NT2/D1 (cell line): ENCODE measurements at regions not wholly inside any gene's neighbourhood (a gene's known extent, or its start where the extent isn't known, plus 50 kb on each side); places are given as distances from the start of the nearest gene placed in this dataset.

Experiments used
- SUZ12 ChIP-seq: IDR thresholded peaks from 2 replicates; pipeline ENCODE4 v1.6.1; 2011; ENCODE audit not compliant: insufficient read length, insufficient read depth; ENCODE audit errors: extremely low read depth
- YY1 ChIP-seq: IDR thresholded peaks from 2 replicates; pipeline ENCODE4 v1.6.1; 2011; ENCODE audit not compliant: insufficient read length, insufficient read depth

- TF ChIP-seq YY1 (no peak), SUZ12 (no peak)
Measured at GRCh38 chr1:234840843-234841242, 230.9 kb upstream of the IRF2BP2 start.
